Esophagus squamous epithelium (tissue), 5 donors: ENCODE measurements at regions not wholly inside any gene's neighbourhood (a gene's known extent, or its start where the extent isn't known, plus 50 kb on each side); places are given as distances from the start of the nearest gene placed in this dataset.
"Not testable (repeated sequence)": the region's sequence is repeated elsewhere in the genome, so short reads cannot be mapped to it uniquely, and the experiment has no call there.

Source experiments
- DNase-seq: peaks from one replicate; lab custom pipeline; 2025; lab: John Stamatoyannopoulos, UW
- H3K27ac ChIP-seq, 4 donors: fragments of 200-600 bp; sonication (generic); one replicate each; pipeline ENCODE4 v1.5.1; 2016 to 2019; ENCODE audit warnings: mild to moderate bottlenecking in 1 of 4
- H3K27me3 ChIP-seq, 4 donors: fragments of 200-600 bp; sonication (generic); 1 replicate in 3 of 4; 2 replicates in 1 of 4; pipeline versions ENCODE4 v1.5.1 to v1.6.0; 2017 to 2021; ENCODE audit warnings: antibody characterized with exemption in 1 of 4
- H3K36me3 ChIP-seq, 3 donors: fragments of 200-600 bp; sonication (generic); one replicate each; pipeline ENCODE4 v1.5.1; 2016 to 2019
- H3K4me1 ChIP-seq, 3 donors: fragments of 200-600 bp; sonication (generic); one replicate each; pipeline ENCODE4 v1.5.1; 2017 to 2019
- H3K4me3 ChIP-seq, 4 donors: fragments of 200-600 bp; sonication (generic); 1 replicate in 3 of 4; 2 replicates in 1 of 4; pipeline ENCODE4 v1.5.1; 2016 to 2019; ENCODE audit warnings: mild to moderate bottlenecking in 2 of 4, moderate library complexity in 1 of 4
- H3K9me3 ChIP-seq, 3 donors: fragments of 200-600 bp; sonication (generic); one replicate each; pipeline ENCODE4 v1.5.1; 2016 to 2019
- CTCF ChIP-seq, 6 experiments: fragments of 450-650 bp in 4 of 6; fragments of 200-600 bp in 2 of 6; sonication (generic) in 2 of 6; IDR thresholded peaks; one replicate each; pipeline ENCODE4 v1.5.1; 2016 to 2019; ENCODE audit warnings: antibody characterized with exemption in 6 of 6, mild to moderate bottlenecking in 4 of 6, moderate library complexity in 4 of 6
- POLR2A ChIP-seq, 4 donors: fragments of 450-650 bp; IDR thresholded peaks; one replicate each; pipeline ENCODE4 v1.6.1; 2017; ENCODE audit warnings: antibody characterized with exemption in 4 of 4, mild to moderate bottlenecking in 4 of 4, moderate library complexity in 3 of 4
- WGBS, 2 donors: methylation state at CpG; one replicate each; pipeline ENCODE4 v1.1.5; 2018; 5-methylcytosine and 5-hydroxymethylcytosine counted together
- intact Hi-C: fragments of 100-400 bp; cut with DNase I; formaldehyde crosslinking; loops from one replicate; pipeline ENCODE4 v1.15.0; 2022
- donor health status: DM: yes; HTN: yes; CAD: no.

- no peaks in the 10 kb centered on the region for H3K9me3 ChIP-seq
- intact Hi-C loops: no loop called here
- H3K27me3 ChIP-seq: no peaks in the 10 kb centered on the region
- H3K4me3 ChIP-seq: no peak overlapping the region
- no peak for DNase-seq
- WGBS, 2 donors: 31 to 56% methylated on average over 2 of the region's 2 CpGs
- no peak overlapping the region for H3K27ac ChIP-seq
- H3K36me3 ChIP-seq: no peaks in the 10 kb centered on the region
- no peaks in the 10 kb centered on the region for H3K4me1 ChIP-seq
- TF ChIP-seq CTCF (IDR thresholded peaks at IDR 0.05) (no peak), POLR2A (IDR thresholded peaks at IDR 0.05) (no peak)
These were observed 115.8 kb downstream of the FZD1 start for GRCh38 chr7:91379991-91380390.

GRCh38 chr7:91383053-91383904 is 119.0 kb downstream of the FZD1 start:
- no peaks in the 10 kb centered on the region for H3K9me3 ChIP-seq
- intact Hi-C loops: no loop called here
- no peak for TF ChIP-seq CTCF (IDR thresholded peaks at IDR 0.05)
- TF ChIP-seq POLR2A (IDR thresholded peaks at IDR 0.05): no peak
- DNase-seq: no peak
- H3K27me3 ChIP-seq: no peaks in the 10 kb centered on the region
- H3K36me3 ChIP-seq: no peaks in the 10 kb centered on the region
- no peak overlapping the region for H3K27ac ChIP-seq
- H3K4me3 ChIP-seq: no peak overlapping the region
- 53 to 62% methylated on average over 7 of the region's 7 CpGs for WGBS, 2 donors
- H3K4me1 ChIP-seq: no peaks in the 10 kb centered on the region

GRCh38 chr7:91383905-91384274 is 119.7 kb downstream of the FZD1 start:
- Histone ChIP-seq H3K9me3 (no peaks in the 10 kb centered on the region), H3K27ac (no peak overlapping the region), H3K4me1 (no peaks in the 10 kb centered on the region), H3K27me3 (no peaks in the 10 kb centered on the region), H3K4me3 (no peak overlapping the region), H3K36me3 (no peaks in the 10 kb centered on the region)
- intact Hi-C loops: no loop called here
- no peak for DNase-seq
- no peak for TF ChIP-seq POLR2A (IDR thresholded peaks at IDR 0.05)
- TF ChIP-seq CTCF (IDR thresholded peaks at IDR 0.05): no peak

GRCh38 chr7:91394757-91395156 is 130.5 kb downstream of the FZD1 start:
- H3K36me3 ChIP-seq, H3K27ac ChIP-seq, H3K9me3 ChIP-seq, intact Hi-C loops, H3K4me1 ChIP-seq, H3K27me3 ChIP-seq, H3K4me3 ChIP-seq, DNase-seq: not testable (repeated sequence)
- 75 to 100% methylated on average over 1 to 3 of the region's 7 CpGs for WGBS, 2 donors

GRCh38 chr7:91395313-91395712 is 131.1 kb downstream of the FZD1 start:
- intact Hi-C loops, DNase-seq, H3K27ac ChIP-seq, H3K27me3 ChIP-seq, H3K4me1 ChIP-seq, H3K4me3 ChIP-seq, H3K9me3 ChIP-seq, H3K36me3 ChIP-seq: not testable (repeated sequence)
- WGBS, 2 donors: 88 to 89% methylated on average over 9 to 10 of the region's 10 CpGs

- no peak for TF ChIP-seq CTCF (IDR thresholded peaks at IDR 0.05)
- TF ChIP-seq POLR2A (IDR thresholded peaks at IDR 0.05): no peak
- Histone ChIP-seq H3K36me3 (no peaks in the 10 kb centered on the region), H3K4me1 (no peaks in the 10 kb centered on the region), H3K9me3 (no peaks in the 10 kb centered on the region), H3K27ac (no peak overlapping the region), H3K27me3 (no peaks in the 10 kb centered on the region), H3K4me3 (no peak overlapping the region)
- 66 to 84% methylated on average over 2 of the region's 2 CpGs for WGBS, 2 donors
- no peak for DNase-seq
- intact Hi-C loops: no loop called here
These were observed 132.9 kb downstream of the FZD1 start for GRCh38 chr7:91397096-91397495.
